ENCODE measurements at regions not wholly inside any gene's neighbourhood (a gene's known extent, or its start where the extent isn't known, plus 50 kb on each side); places are given as distances from the start of the nearest gene placed in this dataset.

- Histone ChIP-seq H3K4me1 (ENCODE audit: control insufficient read depth in 1 of 2, insufficient read depth in 1 of 2, low read depth in 1 of 2, low read length in 1 of 2) (no peaks in the 10 kb centered on the region), H3K36me3 (no peaks in the 10 kb centered on the region)
Measured at GRCh38 chr16:6977291-6977690, 355.4 kb upstream of the RBFOX1 start.

GRCh38 chr16:6976716-6977115 is 355.9 kb upstream of the RBFOX1 start:
- H3K27ac ChIP-seq, result no peak overlapping the region

More at GRCh38 chr16:6977291-6977690, 355.4 kb upstream of the RBFOX1 start:
- H3K4me3 ChIP-seq (ENCODE audit: low read depth in 1 of 2, low read length in 1 of 2), result no peak overlapping the region
- TF ChIP-seq CTCF (IDR thresholded peaks at IDR 0.05), result no peak
- H3K27ac ChIP-seq, result no peak overlapping the region
- H3K9me3 ChIP-seq, result no peaks in the 10 kb centered on the region
- no peaks in the 10 kb centered on the region for H3K27me3 ChIP-seq

GRCh38 chr16:6970171-6970857 is 362.3 kb upstream of the RBFOX1 start:
- no peak for TF ChIP-seq CTCF (IDR thresholded peaks at IDR 0.05)
- Histone ChIP-seq H3K27ac (no peak overlapping the region), H3K4me1 (ENCODE audit: control insufficient read depth in 1 of 2, insufficient read depth in 1 of 2, low read depth in 1 of 2, low read length in 1 of 2) (no peaks in the 10 kb centered on the region), H3K36me3 (no peaks in the 10 kb centered on the region), H3K9me3 (no peaks in the 10 kb centered on the region), H3K4me3 (ENCODE audit: low read depth in 1 of 2, low read length in 1 of 2) (no peak overlapping the region), H3K27me3 (no peaks in the 10 kb centered on the region)

More at GRCh38 chr16:6976716-6977115, 355.9 kb upstream of the RBFOX1 start:
- Histone ChIP-seq H3K4me3 (ENCODE audit: low read depth in 1 of 2, low read length in 1 of 2) (no peak overlapping the region), H3K27me3 (no peaks in the 10 kb centered on the region), H3K4me1 (ENCODE audit: control insufficient read depth in 1 of 2, insufficient read depth in 1 of 2, low read depth in 1 of 2, low read length in 1 of 2) (no peaks in the 10 kb centered on the region), H3K36me3 (no peaks in the 10 kb centered on the region), H3K9me3 (no peaks in the 10 kb centered on the region)
- TF ChIP-seq CTCF (IDR thresholded peaks at IDR 0.05), result no peak

- Histone ChIP-seq H3K27me3 (no peaks in the 10 kb centered on the region), H3K4me1 (ENCODE audit: control insufficient read depth in 1 of 2, insufficient read depth in 1 of 2, low read depth in 1 of 2, low read length in 1 of 2) (no peaks in the 10 kb centered on the region), H3K9me3 (no peaks in the 10 kb centered on the region), H3K27ac (no peak overlapping the region), H3K36me3 (no peaks in the 10 kb centered on the region), H3K4me3 (ENCODE audit: low read depth in 1 of 2, low read length in 1 of 2) (no peak overlapping the region)
- TF ChIP-seq CTCF (IDR thresholded peaks at IDR 0.05), result no peak
Measured at GRCh38 chr16:6969594-6969993, 363.1 kb upstream of the RBFOX1 start.

GRCh38 chr16:6967796-6968320 is 364.8 kb upstream of the RBFOX1 start:
- no peak for TF ChIP-seq CTCF (IDR thresholded peaks at IDR 0.05)
- Histone ChIP-seq H3K27me3 (no peaks in the 10 kb centered on the region), H3K4me1 (ENCODE audit: control insufficient read depth in 1 of 2, insufficient read depth in 1 of 2, low read depth in 1 of 2, low read length in 1 of 2) (no peaks in the 10 kb centered on the region), H3K27ac (no peak overlapping the region), H3K4me3 (ENCODE audit: low read depth in 1 of 2, low read length in 1 of 2) (no peak overlapping the region), H3K36me3 (no peaks in the 10 kb centered on the region), H3K9me3 (no peaks in the 10 kb centered on the region)

Measured in neutrophil (primary cell).